Psoas muscle (tissue), 7 donors: ENCODE measurements at regions not wholly inside any gene's neighbourhood (a gene's known extent, or its start where the extent isn't known, plus 50 kb on each side); places are given as distances from the start of the nearest gene placed in this dataset.

ENCODE experiments used
- ATAC-seq, 4 donors: fragments of 200-7000 bp; cut with Tn5 transposase; one replicate each; pipeline ENCODE4 v1.9.1; 2020; ENCODE audit warnings: moderate library complexity in 3 of 4, mild to moderate bottlenecking in 2 of 4
- DNase-seq, 2 donors: peaks; one replicate each; pipeline ENCODE4 v3.0.0-alpha.2; 2020
- H3K27ac ChIP-seq: fragments of 200-600 bp; one replicate; pipeline ENCODE4 v1.8.0; 2022
- H3K27me3 ChIP-seq, 3 donors: fragments of 200-600 bp in 1 of 3; one replicate each; pipeline versions ENCODE4 v1.6.1 to v1.8.0; 2013 to 2022; ENCODE audit warnings: low read length in 2 of 3, mild to moderate bottlenecking in 2 of 3, moderate library complexity in 1 of 3; ENCODE audit not compliant: insufficient read depth in 3 of 3
- H3K36me3 ChIP-seq, 2 donors: fragments of 200-600 bp in 1 of 2; one replicate each; pipeline versions ENCODE4 v1.6.1 to v1.8.0; 2013 to 2022; ENCODE audit warnings: low read depth in 1 of 2, mild to moderate bottlenecking in 1 of 2, moderate library complexity in 1 of 2; ENCODE audit not compliant: insufficient read depth in 1 of 2
- H3K4me1 ChIP-seq: fragments of 200-600 bp; one replicate; pipeline ENCODE4 v1.8.0; 2022
- H3K4me3 ChIP-seq: fragments of 200-600 bp; one replicate; pipeline ENCODE4 v1.8.0; 2022; ENCODE audit warnings: mild to moderate bottlenecking
- H3K9me3 ChIP-seq: fragments of 200-600 bp; one replicate; pipeline ENCODE4 v1.8.0; 2022
- CTCF ChIP-seq: fragments of 200-600 bp; IDR thresholded peaks from one replicate; pipeline ENCODE4 v1.8.0; 2022; ENCODE audit warnings: antibody characterized with exemption
- WGBS, 3 donors: extraction: QIAGEN DNeasy Blood & Tissue Kit; methylation state at CpG; one replicate each; pipeline versions ENCODE4 v1.1.6 to v1.1.7; 2013; 5-methylcytosine and 5-hydroxymethylcytosine counted together
- intact Hi-C, 2 donors: fragments of 100-400 bp; cut with DNase I; formaldehyde crosslinking; loops; one replicate each; pipeline versions ENCODE4 v1.11.0 to v1.14.2; 2022
- donor health status: healthy with polysubstance abuse.
- donor health status: DM: no; HTN: no; CAD: no; lungs with moderate emphysema.
- donor health status: Bipolar disorder and iron deficiency.
- donor health status: healthy.
- donor health status: DM: yes; HTN: yes; CAD: no.
- donor health status: DM: no; HTN: no; CAD: no.
- donor health status: DM: yes; HTN: yes; CAD: no.

GRCh38 chr4:28426251-28426650 is 1565.6 kb downstream of the STIM2 start:
- H3K27ac ChIP-seq: no peak overlapping the region
- no peak for TF ChIP-seq CTCF
- DNase-seq: no peak
- H3K36me3 ChIP-seq: no peaks in the 10 kb centered on the region
- ATAC-seq: no peak
- H3K4me1 ChIP-seq: no peaks in the 10 kb centered on the region
- H3K9me3 ChIP-seq: no peaks in the 10 kb centered on the region
- no peak overlapping the region for H3K4me3 ChIP-seq
- WGBS, 3 donors: 36 to 47% (median 36%) methylated on average over 1 of the region's 1 CpG
- intact Hi-C loops: no loop called here
- H3K27me3 ChIP-seq: no peaks in the 10 kb centered on the region

GRCh38 chr4:28427306-28428085 is 1566.9 kb downstream of the STIM2 start:
- H3K9me3 ChIP-seq: no peaks in the 10 kb centered on the region
- no peak overlapping the region for H3K4me3 ChIP-seq
- no peaks in the 10 kb centered on the region for H3K27me3 ChIP-seq
- DNase-seq (no peak), ATAC-seq (no peak)
- H3K36me3 ChIP-seq: no peaks in the 10 kb centered on the region
- intact Hi-C loops: no loop called here
- no peak overlapping the region for H3K27ac ChIP-seq
- 79 to 80% (median 79%) methylated on average over 4 of the region's 4 CpGs for WGBS, 3 donors
- TF ChIP-seq CTCF: no peak
- H3K4me1 ChIP-seq: no peaks in the 10 kb centered on the region

GRCh38 chr4:28432348-28433025 is 1571.8 kb downstream of the STIM2 start:
- no peak for TF ChIP-seq CTCF
- DNase-seq (no peak), ATAC-seq (no peak)
- Histone ChIP-seq H3K9me3 (no peaks in the 10 kb centered on the region), H3K4me1 (no peaks in the 10 kb centered on the region), H3K27ac (no peak overlapping the region), H3K4me3 (no peak overlapping the region), H3K36me3 (no peaks in the 10 kb centered on the region), H3K27me3 (no peaks in the 10 kb centered on the region)
- intact Hi-C loops: no loop called here
- 86 to 91% (median 87%) methylated on average over 7 of the region's 7 CpGs for WGBS, 3 donors

GRCh38 chr4:28435314-28435713 is 1574.7 kb downstream of the STIM2 start:
- no peak for DNase-seq
- H3K4me1 ChIP-seq: no peaks in the 10 kb centered on the region
- no peaks in the 10 kb centered on the region for H3K36me3 ChIP-seq
- 30 to 47% (median 32%) methylated on average over 2 of the region's 2 CpGs for WGBS, 3 donors
- no peak overlapping the region for H3K27ac ChIP-seq
- H3K4me3 ChIP-seq: no peak overlapping the region
- no peak for ATAC-seq
- no peak for TF ChIP-seq CTCF
- no peaks in the 10 kb centered on the region for H3K9me3 ChIP-seq
- H3K27me3 ChIP-seq: no peaks in the 10 kb centered on the region
- intact Hi-C loops: no loop called here
